PC-9 (cell line): ENCODE measurements at regions not wholly inside any gene's neighbourhood (a gene's known extent, or its start where the extent isn't known, plus 50 kb on each side); places are given as distances from the start of the nearest gene placed in this dataset.

ENCODE experiments used
- BruUV-seq: library from RNA; stranded (reverse); fragments of 400-500 nt; replicated peaks from 2 replicates; lab custom pipeline; 2021; lab: Mats Ljungman, UMichigan
- CTCF ChIA-PET: fragments of 300-600 bp; sonication (Branson Sonifier 250); formaldehyde crosslinking; loops from one replicate; lab custom pipeline; 2022; ENCODE audit warnings: antibody characterized with exemption; lab: Charles Lee
- POLR2A ChIA-PET: fragments of 300-600 bp; sonication (Branson Sonifier 250); formaldehyde crosslinking; loops from one replicate; lab custom pipeline; 2022; ENCODE audit warnings: antibody characterized with exemption; ENCODE audit not compliant: unreplicated experiment; lab: Charles Lee
- DNase-seq, 2 experiments: peaks; one replicate each; pipeline versions ENCODE4 v3.0.0 to v3.0.0-alpha.2; 2015 to 2022; ENCODE audit warnings: mixed read lengths in 1 of 2
- H2AFZ ChIP-seq: fragments of 200-600 bp; sonication (generic); 2 replicates; pipeline ENCODE4 v1.8.1; 2017; ENCODE audit warnings: antibody characterized with exemption
- H3F3A ChIP-seq: fragments of 200-600 bp; sonication (generic); 2 replicates; pipeline ENCODE4 v1.8.1; 2017; ENCODE audit warnings: antibody characterized with exemption, mild to moderate bottlenecking, low read depth; ENCODE audit not compliant: insufficient read depth
- H3K27ac ChIP-seq: fragments of 200-600 bp; sonication (generic); 2 replicates; pipeline ENCODE4 v1.6.1; 2016; ENCODE audit warnings: mixed run types
- H3K27me3 ChIP-seq: fragments of 200-600 bp; sonication (generic); 2 replicates; pipeline ENCODE4 v1.6.1; 2016; ENCODE audit warnings: low read depth, mixed run types; ENCODE audit not compliant: insufficient read depth
- H3K36me3 ChIP-seq: fragments of 200-600 bp; sonication (generic); 2 replicates; pipeline ENCODE4 v1.6.1; 2016; ENCODE audit warnings: low read depth, mixed run types
- H3K4me1 ChIP-seq: fragments of 200-600 bp; sonication (generic); replicated peaks from 2 replicates; pipeline ENCODE4 v1.6.1; 2016; ENCODE audit warnings: mixed run types; ENCODE audit not compliant: insufficient read depth
- H3K4me2 ChIP-seq: fragments of 200-600 bp; sonication (generic); 2 replicates; pipeline ENCODE4 v1.6.1; 2017; ENCODE audit warnings: mixed run types
- H3K4me3 ChIP-seq: fragments of 200-600 bp; sonication (generic); 2 replicates; pipeline ENCODE4 v1.6.1; 2016; ENCODE audit warnings: mixed run types
- H3K79me2 ChIP-seq: fragments of 200-600 bp; sonication (generic); 2 replicates; pipeline ENCODE4 v1.6.1; 2017; ENCODE audit warnings: low read depth, mixed run types
- H3K9me2 ChIP-seq: fragments of 200-600 bp; sonication (generic); 2 replicates; pipeline ENCODE4 v1.8.1; 2017; ENCODE audit warnings: mild to moderate bottlenecking; ENCODE audit not compliant: insufficient read depth
- H3K9me3 ChIP-seq: fragments of 200-600 bp; sonication (generic); 2 replicates; pipeline ENCODE4 v1.8.1; 2016; ENCODE audit warnings: low read depth; ENCODE audit not compliant: insufficient read depth
- H4K20me1 ChIP-seq: fragments of 200-600 bp; sonication (generic); 2 replicates; pipeline ENCODE4 v1.8.1; 2017; ENCODE audit not compliant: insufficient read depth
- CTCF ChIP-seq: fragments of 200-600 bp; sonication (generic); conservative IDR thresholded peaks from 2 replicates; pipeline ENCODE4 v1.6.1; 2017; ENCODE audit warnings: mixed run types, antibody characterized with exemption, mild to moderate bottlenecking, moderate library complexity
- EZH2 ChIP-seq: fragments of 200-600 bp; sonication (generic); IDR thresholded peaks from 2 replicates; pipeline ENCODE4 v1.8.0; 2017; ENCODE audit warnings: antibody characterized with exemption, low read depth
- intact Hi-C: fragments of 100-400 bp; cut with micrococcal nuclease; formaldehyde crosslinking; loops from one replicate; pipeline ENCODE4 v1.10.0; 2022; ENCODE audit not compliant: unreplicated experiment

DNA sequence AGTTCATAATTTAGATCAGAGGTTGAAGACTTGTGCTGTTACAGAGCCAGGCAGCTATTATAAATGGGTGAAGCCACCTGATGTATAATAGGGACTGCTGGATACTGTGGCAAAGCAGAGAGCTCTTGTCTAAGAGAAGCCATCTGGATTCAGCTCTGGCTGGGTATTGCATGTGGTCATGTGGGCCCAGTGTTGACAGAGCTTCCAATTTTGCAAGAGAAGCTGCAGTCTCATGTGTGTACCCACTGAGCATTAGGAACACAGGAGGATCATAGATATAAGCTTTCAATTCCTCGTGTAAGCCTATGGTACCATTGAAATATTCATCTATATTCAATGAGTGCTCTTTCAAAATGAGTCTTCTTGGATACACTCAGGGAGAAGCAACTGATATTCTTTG, 303.9 kb upstream of the SLCO3A1 start:
- H4K20me1 ChIP-seq: no peaks in the 10 kb centered on the region
- H3K9me2 ChIP-seq: no peaks in the 10 kb centered on the region
- POLR2A ChIA-PET: no interaction called here
- H3K4me1 ChIP-seq: no peaks in the 10 kb centered on the region
- H3K9me3 ChIP-seq: no peaks in the 10 kb centered on the region; the same call in 1 of the 2 replicates
- no peak overlapping the region for H3K4me2 ChIP-seq
- H3K36me3 ChIP-seq: no peaks in the 10 kb centered on the region
- no TSS peak for BruUV-seq
- no peak for DNase-seq
- no peak overlapping the region for H3K27ac ChIP-seq
- intact Hi-C loops: no loop called here
- CTCF ChIA-PET: no interaction called here
- H3F3A ChIP-seq: no peaks in the 10 kb centered on the region
- no peaks in the 10 kb centered on the region for H3K79me2 ChIP-seq
- H3K4me3 ChIP-seq: no peak overlapping the region
- H3K27me3 ChIP-seq: no peaks in the 10 kb centered on the region
- TF ChIP-seq EZH2 (no peak), CTCF (no peak)
- H2AFZ ChIP-seq: no peak overlapping the region

- no peak for DNase-seq
- no peaks in the 10 kb centered on the region for H3K4me1 ChIP-seq
- no peaks in the 10 kb centered on the region; the same call in 1 of the 2 replicates for H3K9me3 ChIP-seq
- no TSS peak for BruUV-seq
- intact Hi-C loops: no loop called here
- no peaks in the 10 kb centered on the region for H3K9me2 ChIP-seq
- CTCF ChIA-PET: no interaction called here
- no peaks in the 10 kb centered on the region for H3F3A ChIP-seq
- H3K27ac ChIP-seq: no peak overlapping the region
- H3K79me2 ChIP-seq: no peaks in the 10 kb centered on the region
- H4K20me1 ChIP-seq: no peaks in the 10 kb centered on the region
- POLR2A ChIA-PET: no interaction called here
- TF ChIP-seq EZH2: no peak
- no peak for TF ChIP-seq CTCF
- H2AFZ ChIP-seq: no peak overlapping the region
- H3K27me3 ChIP-seq: no peaks in the 10 kb centered on the region
- H3K4me2 ChIP-seq: no peak overlapping the region
- no peak overlapping the region for H3K4me3 ChIP-seq
- no peaks in the 10 kb centered on the region for H3K36me3 ChIP-seq
Measured at GRCh38 chr15:91552555-91552954, 301.0 kb upstream of the SLCO3A1 start.

DNA sequence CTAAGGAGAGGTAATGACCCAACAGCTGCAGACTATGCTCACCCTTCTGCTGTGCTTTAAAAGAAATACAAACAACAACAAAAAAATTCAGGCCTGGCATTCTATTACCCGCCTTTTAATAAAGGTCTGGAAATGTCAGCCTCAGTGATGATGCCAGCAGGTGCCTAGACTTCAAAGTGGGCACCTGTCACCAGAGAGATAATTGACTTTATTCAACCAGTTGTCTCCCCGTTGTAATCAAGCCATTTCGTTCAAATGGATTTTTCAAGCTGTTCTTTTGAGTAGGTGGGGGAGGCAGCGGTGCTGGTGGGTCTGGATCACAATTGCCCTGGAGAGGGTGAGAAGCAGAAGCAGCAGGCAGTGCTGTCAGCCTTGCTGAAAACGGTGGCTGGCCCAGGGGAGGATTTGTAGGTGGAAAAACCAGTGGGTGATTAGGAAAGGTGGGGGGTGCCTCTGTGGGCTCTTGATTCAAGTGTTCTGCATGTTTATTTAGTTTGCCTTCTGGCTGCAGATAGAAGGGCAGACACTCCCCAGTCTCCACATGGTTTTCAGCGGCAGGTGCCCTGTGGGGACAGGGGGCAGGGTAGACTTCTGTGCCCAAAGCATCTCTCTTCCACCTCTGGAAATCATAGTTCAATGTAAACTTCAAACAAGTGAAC, 300.2 kb upstream of the SLCO3A1 start:
- no peak overlapping the region for H2AFZ ChIP-seq
- no peaks in the 10 kb centered on the region for H3K4me1 ChIP-seq
- no peak for TF ChIP-seq EZH2
- POLR2A ChIA-PET: no interaction called here
- H4K20me1 ChIP-seq: no peaks in the 10 kb centered on the region
- no peaks in the 10 kb centered on the region for H3F3A ChIP-seq
- no peaks in the 10 kb centered on the region for H3K9me2 ChIP-seq
- H3K36me3 ChIP-seq: no peaks in the 10 kb centered on the region
- no peaks in the 10 kb centered on the region for H3K79me2 ChIP-seq
- no TSS peak for BruUV-seq
- intact Hi-C loops: no loop called here
- DNase-seq: no peak
- no peak overlapping the region for H3K27ac ChIP-seq
- H3K27me3 ChIP-seq: no peaks in the 10 kb centered on the region
- CTCF ChIA-PET: no interaction called here
- no peaks in the 10 kb centered on the region; the same call in 1 of the 2 replicates for H3K9me3 ChIP-seq
- H3K4me3 ChIP-seq: no peak overlapping the region
- no peak overlapping the region for H3K4me2 ChIP-seq

GRCh38 chr15:91555312-91555711, 298.2 kb upstream of the SLCO3A1 start:
- Histone ChIP-seq H3K36me3 (no peaks in the 10 kb centered on the region), H3K4me3 (no peak overlapping the region), H3K27ac (no peak overlapping the region), H3K9me2 (no peaks in the 10 kb centered on the region), H3K4me1 (peaks cover 4% of the 10 kb centered on the region), H4K20me1 (no peaks in the 10 kb centered on the region), H3F3A (peaks cover 4% of the 10 kb centered on the region; the same call in 1 of the 2 replicates), H3K79me2 (no peaks in the 10 kb centered on the region), H3K9me3 (no peaks in the 10 kb centered on the region), H2AFZ (no peak overlapping the region), H3K27me3 (no peaks in the 10 kb centered on the region), H3K4me2 (no peak overlapping the region)
- no TSS peak for BruUV-seq
- intact Hi-C loops: no loop called here
- ChIA-PET POLR2A (no interaction called here), CTCF (no interaction called here)
- TF ChIP-seq EZH2 (no peak), CTCF (no peak)
- DNase-seq: no peak
